Common myeloid progenitor, CD34-positive (primary cell): ENCODE measurements at regions not wholly inside any gene's neighbourhood (a gene's known extent, or its start where the extent isn't known, plus 50 kb on each side); places are given as distances from the start of the nearest gene placed in this dataset.

Experiments used
- CTCF ChIA-PET: fragments of 350-600 bp; sonication (Branson Sonifier 250); formaldehyde crosslinking; loops from one replicate; lab custom pipeline; 2021; ENCODE audit warnings: antibody characterized with exemption; lab: Charles Lee
- POLR2A ChIA-PET: fragments of 350-600 bp; sonication (Branson Sonifier 250); formaldehyde crosslinking; loops from one replicate; lab custom pipeline; 2021; ENCODE audit warnings: antibody characterized with exemption; lab: Charles Lee
- DNase-seq, 3 donors: peaks; one replicate each; pipeline versions ENCODE4 v3.0.0 to v3.0.0-alpha.2; 2013
- H3K27ac ChIP-seq, 2 experiments: 1 replicate in 1 of 2; 2 replicates in 1 of 2; pipeline ENCODE4 v1.7.0; 2013; ENCODE audit warnings: inconsistent platforms in 2 of 2, low read length in 2 of 2, mild to moderate bottlenecking in 2 of 2, low read depth in 1 of 2, moderate library complexity in 1 of 2; ENCODE audit not compliant: severe bottlenecking in 2 of 2, insufficient read depth in 1 of 2, poor library complexity in 1 of 2
- H3K27me3 ChIP-seq, 5 experiments: replicated peaks in 2 of 5; 1 replicate in 3 of 5; 2 replicates in 2 of 5; pipeline versions ENCODE4 v1.6.1 to v1.7.0; 2013; ENCODE audit warnings: low read length in 4 of 5, mild to moderate bottlenecking in 2 of 5, moderate library complexity in 2 of 5, inconsistent platforms in 1 of 5; ENCODE audit not compliant: insufficient read depth in 5 of 5, control insufficient read depth in 4 of 5
- H3K36me3 ChIP-seq, 4 experiments: 1 replicate in 2 of 4; 2 replicates in 2 of 4; pipeline versions ENCODE4 v1.6.1 to v1.7.0; 2013; ENCODE audit warnings: low read length in 3 of 4, control low read depth in 1 of 4, mild to moderate bottlenecking in 1 of 4; ENCODE audit not compliant: control insufficient read depth in 4 of 4, insufficient read depth in 4 of 4
- H3K4me1 ChIP-seq, 4 experiments: 1 replicate in 3 of 4; 2 replicates in 1 of 4; pipeline versions ENCODE4 v1.6.1 to v1.7.1; 2013; ENCODE audit warnings: low read length in 3 of 4, mild to moderate bottlenecking in 3 of 4, control low read depth in 1 of 4, inconsistent platforms in 1 of 4, moderate library complexity in 1 of 4; ENCODE audit not compliant: control insufficient read depth in 4 of 4, insufficient read depth in 4 of 4; ENCODE audit errors: control extremely low read depth in 1 of 4
- H3K4me3 ChIP-seq, 7 experiments: 1 replicate in 4 of 7; 2 replicates in 3 of 7; pipeline versions ENCODE4 v1.5.1 to v1.7.0; 2013; ENCODE audit warnings: mild to moderate bottlenecking in 7 of 7, low read length in 6 of 7, moderate library complexity in 6 of 7, inconsistent platforms in 2 of 7, low read depth in 2 of 7, control low read depth in 1 of 7; ENCODE audit not compliant: insufficient read depth in 4 of 7, control insufficient read depth in 1 of 7; ENCODE audit errors: extremely low read depth in 1 of 7
- H3K9me3 ChIP-seq, 5 experiments: 1 replicate in 4 of 5; 2 replicates in 1 of 5; pipeline versions ENCODE4 v1.6.1 to v1.7.1; 2013; ENCODE audit warnings: low read length in 4 of 5, mild to moderate bottlenecking in 2 of 5, inconsistent platforms in 1 of 5, low read depth in 1 of 5, moderate library complexity in 1 of 5; ENCODE audit not compliant: control insufficient read depth in 4 of 5, insufficient read depth in 2 of 5; ENCODE audit errors: control extremely low read depth in 1 of 5
- WGBS: methylation state at CpG from one replicate; pipeline ENCODE4 v1.1.5; 2013; ENCODE audit not compliant: insufficient coverage; 5-methylcytosine and 5-hydroxymethylcytosine counted together

- H3K27ac ChIP-seq: no peak overlapping the region
- no peaks in the 10 kb centered on the region for H3K27me3 ChIP-seq
- no peak for DNase-seq
- POLR2A ChIA-PET: no interaction called here
- H3K36me3 ChIP-seq: no peaks in the 10 kb centered on the region
- CTCF ChIA-PET: no interaction called here
- no peaks in the 10 kb centered on the region for H3K9me3 ChIP-seq
- WGBS: no CpG with 5 or more reads among the region's 2 CpGs
- no peak overlapping the region for H3K4me3 ChIP-seq
- H3K4me1 ChIP-seq: no peaks in the 10 kb centered on the region
Observed at GRCh38 chr12:103097496-103097895, 140.0 kb downstream of the ASCL1 start.

DNA sequence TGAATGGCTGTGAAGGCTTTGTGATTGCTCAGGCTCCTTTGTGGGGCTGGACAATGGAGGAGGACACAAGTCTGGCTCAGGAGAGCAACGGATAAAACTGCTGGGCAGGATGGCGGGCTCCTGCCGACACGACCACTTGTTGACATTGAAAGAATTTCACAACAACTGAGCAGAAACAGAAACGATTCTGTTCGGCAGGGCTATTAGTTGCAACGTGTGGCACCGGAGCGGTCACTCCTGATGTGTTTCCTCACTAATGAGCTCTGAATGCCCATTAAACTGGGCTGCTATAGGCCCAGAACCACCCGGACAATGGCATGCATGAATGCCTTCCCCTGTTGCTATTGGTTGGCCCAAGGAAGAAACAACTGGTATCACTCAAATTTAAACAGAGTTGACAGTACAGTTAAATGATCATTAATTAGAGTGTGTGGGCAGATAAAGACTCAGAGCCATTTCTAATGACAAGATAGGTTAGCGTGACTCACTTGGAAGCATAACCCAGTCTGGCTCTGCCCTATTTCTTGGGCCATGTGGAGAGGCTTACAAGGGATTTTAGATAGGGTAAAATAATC is 142.9 kb downstream of the ASCL1 start:
- no peak overlapping the region for H3K4me3 ChIP-seq
- POLR2A ChIA-PET: no interaction called here
- CTCF ChIA-PET: no interaction called here
- H3K9me3 ChIP-seq: no peaks in the 10 kb centered on the region
- WGBS: 94% methylated on average over 11 of the region's 11 CpGs
- no peak for DNase-seq
- H3K27me3 ChIP-seq: no peaks in the 10 kb centered on the region
- no peaks in the 10 kb centered on the region for H3K4me1 ChIP-seq
- H3K36me3 ChIP-seq: no peaks in the 10 kb centered on the region
- no peak overlapping the region for H3K27ac ChIP-seq

DNA sequence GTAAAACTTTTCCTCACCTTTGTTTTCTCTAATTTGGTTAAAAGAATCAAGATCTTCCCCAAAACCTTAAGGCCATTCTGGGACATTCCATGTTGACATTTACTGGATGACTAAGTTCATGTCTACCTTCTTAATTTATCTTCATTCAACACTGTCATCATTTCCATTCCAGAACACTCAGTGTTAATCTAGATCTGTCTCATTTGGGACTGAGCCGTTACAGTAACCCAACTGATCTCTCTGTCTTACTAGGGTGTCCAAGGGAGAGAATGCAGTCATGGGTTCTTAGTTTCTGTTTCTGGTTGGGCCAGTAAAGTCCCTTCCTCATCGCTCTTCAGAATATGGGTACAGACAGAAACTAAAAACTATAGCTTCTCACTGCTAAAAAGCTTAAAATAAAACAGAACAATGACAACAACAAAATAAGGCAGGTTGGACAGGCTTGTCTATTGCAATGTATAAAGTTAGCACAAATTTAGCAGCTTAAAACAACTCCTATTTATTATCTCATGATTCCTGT is 144.8 kb downstream of the ASCL1 start:
- H3K36me3 ChIP-seq: no peaks in the 10 kb centered on the region
- no peak overlapping the region for H3K27ac ChIP-seq
- H3K27me3 ChIP-seq: no peaks in the 10 kb centered on the region
- DNase-seq: no peak
- H3K9me3 ChIP-seq: no peaks in the 10 kb centered on the region
- H3K4me1 ChIP-seq: no peaks in the 10 kb centered on the region
- no peak overlapping the region for H3K4me3 ChIP-seq
- CTCF ChIA-PET: no interaction called here
- 80% methylated on average over 1 of the region's 2 CpGs for WGBS
- POLR2A ChIA-PET: no interaction called here

GRCh38 chr12:103105971-103106597 is 148.6 kb downstream of the ASCL1 start:
- H3K27me3 ChIP-seq: no peaks in the 10 kb centered on the region
- H3K4me1 ChIP-seq: no peaks in the 10 kb centered on the region
- CTCF ChIA-PET: interaction anchor here (0.9 kb wide), 1 partner anchor 25 kb away, joined by 3 read pairs; no protein-coding TSS in a partner anchor
- no peaks in the 10 kb centered on the region for H3K9me3 ChIP-seq
- H3K4me3 ChIP-seq: no peak overlapping the region
- WGBS: no CpG with 5 or more reads among the region's 2 CpGs
- no peak overlapping the region for H3K27ac ChIP-seq
- POLR2A ChIA-PET: no interaction called here
- no peak for DNase-seq
- H3K36me3 ChIP-seq: no peaks in the 10 kb centered on the region

DNA sequence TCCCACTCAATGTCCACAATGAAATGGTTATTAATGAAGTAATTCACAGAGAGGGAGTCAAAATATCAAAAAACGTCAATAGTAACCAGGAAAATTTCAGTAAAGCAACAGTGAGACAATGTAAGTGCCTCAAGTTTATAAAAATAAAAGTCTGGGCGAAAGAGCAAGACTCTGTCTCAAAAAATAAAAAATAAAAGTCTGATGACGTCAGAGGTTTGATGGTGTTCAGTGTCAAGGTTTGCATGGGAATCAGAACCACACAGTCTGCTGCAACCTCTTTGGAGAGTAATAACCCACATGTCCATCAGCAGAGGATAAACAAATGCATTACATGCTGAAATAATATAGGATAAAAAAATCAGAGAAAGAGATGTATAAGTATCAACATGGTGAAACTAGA is 152.4 kb downstream of the ASCL1 start:
- no peak overlapping the region for H3K27ac ChIP-seq
- POLR2A ChIA-PET: no interaction called here
- no peaks in the 10 kb centered on the region for H3K36me3 ChIP-seq
- CTCF ChIA-PET: no interaction called here
- no peaks in the 10 kb centered on the region for H3K4me1 ChIP-seq
- H3K4me3 ChIP-seq: no peak overlapping the region
- no peaks in the 10 kb centered on the region for H3K27me3 ChIP-seq
- DNase-seq: no peak
- 93% methylated on average over 2 of the region's 3 CpGs for WGBS
- H3K9me3 ChIP-seq: no peaks in the 10 kb centered on the region

DNA sequence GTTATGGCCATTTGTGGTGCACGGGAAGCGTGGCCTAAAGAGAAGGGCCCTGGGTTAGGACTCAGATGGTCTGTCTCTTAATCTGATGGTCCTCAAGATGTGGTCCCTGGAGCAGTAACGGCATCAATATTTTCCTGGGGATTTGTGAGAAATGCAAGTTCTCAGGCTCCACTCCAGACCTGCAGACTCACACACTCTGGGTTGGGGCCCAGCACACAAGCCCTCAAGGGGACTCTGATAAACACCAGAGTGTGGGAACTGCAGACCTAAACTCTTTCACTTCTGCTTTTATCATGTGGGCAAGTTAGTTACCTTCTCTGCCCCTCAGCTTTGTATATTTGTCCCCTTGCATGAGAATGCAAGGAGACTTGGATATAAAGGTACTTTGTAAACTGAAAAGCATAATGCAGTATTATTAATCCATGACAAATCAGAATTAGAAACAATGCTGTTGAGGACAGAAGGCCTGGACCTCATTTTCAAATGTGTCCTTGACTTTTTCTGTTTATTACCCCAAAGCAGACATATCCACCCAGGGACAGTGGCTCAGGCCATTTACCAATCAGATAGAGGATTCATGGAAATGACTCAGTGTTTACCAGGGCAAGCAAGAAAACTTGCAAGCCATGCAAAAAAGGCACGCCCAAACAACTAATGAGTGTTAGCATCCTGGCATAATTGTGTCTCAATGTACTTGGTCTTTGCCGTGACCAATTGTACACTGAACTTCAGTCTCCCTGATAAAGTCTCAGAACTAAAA is 157.0 kb downstream of the ASCL1 start:
- ChIA-PET POLR2A (no interaction called here), CTCF (no interaction called here)
- Histone ChIP-seq H3K4me3 (no peak overlapping the region), H3K4me1 (no peaks in the 10 kb centered on the region), H3K27ac (no peak overlapping the region), H3K36me3 (no peaks in the 10 kb centered on the region), H3K27me3 (no peaks in the 10 kb centered on the region), H3K9me3 (no peaks in the 10 kb centered on the region)
- WGBS: 94% methylated on average over 5 of the region's 5 CpGs
- DNase-seq: no peak
